ENCODE measurements at regions not wholly inside any gene's neighbourhood (a gene's known extent, or its start where the extent isn't known, plus 50 kb on each side); places are given as distances from the start of the nearest gene placed in this dataset.
A peak's percentile ranks its signal among the peaks of the same experiment; 100 is the strongest.

DNA sequence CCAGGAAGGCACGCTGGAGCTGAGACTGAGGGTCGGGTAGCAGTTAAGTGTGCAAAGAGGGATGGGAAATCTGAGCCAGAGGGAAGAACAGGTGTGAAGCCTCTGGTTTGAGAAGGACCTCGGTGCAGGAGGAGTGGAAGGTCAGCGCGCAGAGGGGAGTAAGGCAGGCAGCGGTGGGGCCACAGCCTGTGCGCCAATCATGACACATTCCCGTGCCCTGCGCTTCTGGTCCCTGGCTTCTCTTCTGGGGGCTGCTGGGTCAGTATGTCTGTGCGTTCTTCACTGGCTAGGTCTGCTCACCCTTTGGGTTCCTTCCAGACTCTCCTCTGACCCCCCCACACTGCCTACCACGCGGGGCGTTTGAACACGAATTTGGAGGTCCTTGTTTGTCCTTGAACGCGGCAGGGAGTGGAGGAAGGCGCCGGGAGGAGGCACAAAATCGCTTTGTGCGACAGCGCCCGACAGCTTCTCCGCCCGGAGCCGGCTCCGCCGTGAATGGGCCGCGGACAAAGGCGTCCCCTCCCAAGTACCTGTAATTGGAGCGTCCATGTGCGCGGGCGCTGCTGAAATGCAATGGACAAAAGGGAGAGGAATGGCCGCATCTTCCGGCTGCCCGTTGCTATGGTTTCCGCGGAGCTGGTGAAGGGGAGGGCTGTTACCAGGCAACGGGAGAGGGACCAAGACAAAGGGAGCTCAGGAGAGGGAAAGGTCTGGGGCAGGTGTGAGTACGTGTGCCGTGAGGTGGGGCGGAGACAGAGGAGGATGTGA is 207.2 kb upstream of the SRRM4 start:
- DNase-seq = peak; percentile 91

DNA sequence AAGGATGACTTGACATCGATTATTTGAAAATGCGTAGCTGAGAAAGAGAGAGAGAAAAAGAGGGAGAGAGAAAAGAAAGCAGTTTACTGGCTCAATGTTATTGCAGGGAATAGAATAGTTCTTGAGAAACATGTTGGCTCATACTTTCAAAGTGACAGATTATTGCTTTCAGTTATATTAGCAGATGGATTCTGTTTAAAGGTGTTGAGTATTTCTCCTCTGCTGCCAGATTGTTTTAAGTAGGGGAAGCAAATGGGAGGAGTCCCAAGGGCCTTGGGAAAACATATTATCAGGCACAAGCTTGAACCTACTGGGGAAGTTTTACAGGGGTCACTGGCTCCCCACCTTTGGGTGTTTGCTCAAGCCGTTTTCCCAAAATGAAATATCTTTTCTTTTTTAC is 203.8 kb upstream of the SRRM4 start:
- DNase-seq = no peak

DNA sequence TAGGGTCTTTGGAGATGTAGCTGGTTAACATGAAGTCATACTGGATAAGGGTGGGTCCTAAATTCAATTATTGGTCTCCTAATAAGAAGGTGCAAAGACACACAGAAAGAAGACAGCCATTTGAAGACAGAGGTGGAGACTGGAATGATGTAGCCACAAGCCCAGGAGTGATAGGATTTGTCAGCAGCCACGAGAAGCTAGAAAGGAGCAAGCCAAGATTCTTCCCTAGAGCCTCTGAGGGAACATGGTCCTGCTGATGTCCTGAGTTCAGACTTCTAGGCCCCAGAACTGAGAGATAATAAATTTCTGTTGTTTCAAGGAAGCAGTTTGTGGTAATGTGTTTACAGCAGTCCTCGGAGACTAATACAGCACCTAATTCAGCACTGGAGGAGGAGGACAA is 203.3 kb upstream of the SRRM4 start:
- DNase-seq = no peak

DNA sequence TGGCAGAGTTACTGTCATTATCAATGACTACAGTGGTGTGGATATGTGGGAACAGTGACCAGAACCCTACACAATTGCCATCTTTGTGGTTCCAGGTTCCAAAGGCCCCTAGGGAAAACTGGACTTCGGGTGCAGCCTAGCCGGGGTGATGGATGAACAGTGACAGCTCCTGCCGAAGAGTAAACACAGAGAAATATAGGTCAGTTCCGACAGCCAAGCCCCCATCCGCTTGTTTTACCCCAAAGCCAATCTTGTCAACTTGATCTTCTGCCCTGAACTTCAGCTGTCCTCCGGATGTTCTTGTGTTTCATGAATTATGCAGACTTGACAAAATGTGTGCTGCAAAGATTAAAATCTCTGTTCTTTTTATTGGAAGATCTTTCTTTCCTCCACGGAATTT is 200.4 kb upstream of the SRRM4 start:
- no peak for DNase-seq

DNA sequence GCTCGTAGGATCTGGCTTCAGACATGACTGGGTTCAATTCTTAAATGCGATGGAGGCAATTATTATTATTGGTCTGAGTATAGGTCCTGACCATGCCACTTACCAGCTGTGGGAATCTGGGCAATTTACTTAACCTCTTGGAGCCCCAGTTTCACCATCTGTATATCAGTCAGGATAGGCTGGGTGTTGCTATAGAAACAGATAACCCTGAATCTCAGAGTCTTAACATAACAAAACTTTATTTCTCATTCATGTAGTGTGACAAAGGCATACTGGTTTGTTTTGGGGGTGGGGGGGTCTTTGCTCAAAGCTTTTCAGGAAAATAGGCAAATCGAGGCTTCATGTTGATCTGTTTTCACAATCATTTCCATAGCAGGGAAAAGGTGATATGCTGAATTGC is 199.6 kb upstream of the SRRM4 start:
- no peak for DNase-seq

DNA sequence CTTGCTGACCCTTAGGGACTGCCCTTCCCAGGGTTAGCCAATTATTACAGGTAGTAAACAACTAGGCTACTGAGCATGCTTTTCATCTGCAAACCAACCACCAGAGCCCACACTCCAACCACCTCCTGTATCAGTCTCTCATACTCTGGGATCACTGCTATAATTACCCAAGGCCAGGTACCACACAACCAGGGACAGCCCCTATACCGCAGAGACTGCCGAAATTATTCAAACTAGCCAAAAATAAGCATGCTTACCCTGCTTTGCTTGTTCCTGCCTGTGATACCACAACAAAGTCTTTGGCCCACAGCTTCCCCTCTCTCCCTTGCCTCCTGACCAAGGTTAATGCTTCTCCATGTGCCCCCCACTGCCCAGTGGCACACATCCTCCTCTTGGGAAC is 197.6 kb upstream of the SRRM4 start:
- no peak for DNase-seq

DNA sequence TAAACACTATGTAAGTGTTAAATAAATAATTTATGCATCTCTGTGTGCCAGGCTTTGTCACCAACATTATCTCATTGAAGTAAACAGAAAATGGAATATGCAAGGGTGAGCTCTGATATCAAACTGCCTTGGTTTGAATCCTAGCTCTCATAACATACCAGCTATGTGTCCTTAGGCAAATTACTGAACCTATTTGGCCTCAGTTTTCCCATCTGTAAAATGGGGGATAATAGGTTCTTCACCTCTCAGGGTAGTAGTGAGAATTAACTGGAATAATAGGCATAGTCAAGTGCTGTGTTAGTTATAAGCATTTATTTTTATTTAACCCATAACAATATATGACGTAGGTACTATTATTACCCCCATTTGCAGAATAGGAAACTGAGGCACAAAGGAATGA is 190.8 kb upstream of the SRRM4 start:
- DNase-seq = no peak

DNA sequence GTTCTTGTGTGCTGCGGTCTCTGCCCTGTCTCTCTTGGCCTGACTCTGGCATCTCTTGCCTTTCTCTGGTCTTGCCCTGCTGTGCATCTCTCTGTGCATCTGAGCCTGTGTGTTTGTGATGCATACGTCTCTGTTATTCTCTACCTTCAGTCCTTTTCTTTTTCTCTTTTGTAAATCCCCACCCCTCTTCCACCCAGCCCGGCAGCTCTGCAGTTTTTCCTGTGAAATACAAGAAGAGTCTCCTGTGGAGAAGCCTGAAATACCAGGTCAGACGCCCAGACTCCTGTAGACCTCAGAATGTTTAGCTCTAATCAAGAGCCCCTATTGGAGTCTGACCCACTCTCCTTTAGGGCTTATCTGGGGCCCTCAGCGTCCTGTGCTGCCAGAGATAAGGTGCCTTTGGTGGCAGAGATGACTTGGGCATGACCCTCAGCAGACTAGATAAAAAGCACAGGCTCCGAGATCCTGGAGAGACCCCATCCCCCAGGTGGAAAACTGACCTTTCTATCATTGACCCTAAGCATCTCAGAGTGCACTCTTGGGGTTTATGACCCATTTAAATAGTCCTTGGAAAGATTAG is 167.5 kb upstream of the SRRM4 start:
- DNase-seq = no peak

DNA sequence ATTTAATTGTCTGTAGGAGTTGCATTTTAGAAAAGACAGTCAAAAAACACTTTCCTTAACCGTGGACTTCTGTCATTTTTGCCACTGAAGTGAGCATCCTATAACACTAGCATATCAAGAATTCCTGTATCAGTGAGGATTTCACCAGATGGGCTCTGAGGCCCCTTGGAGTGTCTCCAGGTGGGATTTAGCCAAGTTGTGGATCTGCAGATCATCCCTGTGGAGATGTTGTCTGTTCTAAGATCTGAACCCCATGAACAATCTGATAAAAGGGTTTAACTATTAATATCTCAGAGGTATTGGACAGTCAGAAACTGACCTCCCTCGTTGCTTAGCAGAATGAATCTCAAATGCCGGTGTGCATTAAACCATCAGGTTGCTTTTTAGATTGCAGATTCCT is 165.0 kb upstream of the SRRM4 start:
- no peak for DNase-seq

DNA sequence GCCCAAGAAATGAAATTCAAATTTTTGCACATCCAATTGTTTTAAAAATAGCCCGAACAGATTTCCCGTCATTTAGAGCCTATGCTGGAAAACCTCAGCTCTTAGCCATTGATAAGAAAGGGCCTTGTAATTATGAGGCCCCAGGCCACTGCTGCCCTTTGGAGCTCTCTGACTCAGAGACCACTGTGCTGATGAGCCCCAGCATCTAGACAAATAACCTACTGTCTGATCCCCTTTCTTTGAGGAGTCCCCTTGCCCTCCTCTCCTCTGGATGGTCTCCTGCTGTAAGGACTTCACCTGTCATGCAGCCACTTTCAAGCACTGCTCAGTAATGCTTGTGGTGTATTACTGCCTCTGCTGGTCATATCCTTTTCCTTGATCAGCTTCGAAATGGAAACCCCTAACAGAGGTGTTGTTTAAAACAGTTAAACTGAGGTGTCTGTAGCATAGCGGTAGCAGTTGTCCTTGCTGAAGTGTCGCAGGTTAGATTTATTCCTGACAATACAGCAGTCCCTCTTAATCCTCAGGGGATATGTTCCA is 159.9 kb upstream of the SRRM4 start:
- no peak for DNase-seq

DNA sequence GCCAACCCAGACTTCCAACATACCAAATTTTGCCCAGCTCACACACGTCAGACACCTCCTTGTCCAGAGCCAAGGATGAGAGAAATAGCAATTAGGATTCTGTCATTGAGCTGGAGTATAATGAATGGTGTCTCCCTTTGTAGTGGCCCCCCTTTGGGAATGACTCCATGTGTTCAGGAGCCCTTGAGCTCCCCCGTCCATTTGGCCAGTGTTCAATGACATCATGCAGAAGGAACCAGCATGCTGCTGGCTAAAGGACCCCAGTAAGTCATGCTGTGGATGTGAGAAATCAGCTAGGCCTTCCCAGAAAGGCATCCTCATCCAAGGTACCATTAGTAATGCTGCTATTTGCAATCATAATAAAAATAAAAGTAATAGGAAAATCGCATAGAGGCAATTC is 158.8 kb upstream of the SRRM4 start:
- no peak for DNase-seq

DNA sequence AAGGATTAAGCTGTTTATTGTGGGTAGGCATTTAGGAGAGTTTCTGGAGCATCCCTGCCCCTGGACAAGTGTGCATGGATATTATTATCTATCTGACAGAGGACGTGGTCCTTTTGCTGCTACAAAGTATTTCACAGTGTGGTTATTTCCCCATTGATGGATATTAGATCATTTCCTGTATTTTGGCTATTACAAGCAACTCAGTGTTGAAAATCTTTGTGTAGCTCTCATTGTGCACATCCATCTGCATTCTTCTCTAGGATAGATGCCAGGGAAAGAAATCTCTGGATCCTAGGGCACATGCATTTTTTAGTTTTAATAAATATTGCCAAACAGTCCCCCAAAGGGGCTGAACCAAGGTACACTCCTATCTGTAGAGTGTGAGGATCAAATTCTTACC is 154.3 kb upstream of the SRRM4 start:
- no peak for DNase-seq

DNA sequence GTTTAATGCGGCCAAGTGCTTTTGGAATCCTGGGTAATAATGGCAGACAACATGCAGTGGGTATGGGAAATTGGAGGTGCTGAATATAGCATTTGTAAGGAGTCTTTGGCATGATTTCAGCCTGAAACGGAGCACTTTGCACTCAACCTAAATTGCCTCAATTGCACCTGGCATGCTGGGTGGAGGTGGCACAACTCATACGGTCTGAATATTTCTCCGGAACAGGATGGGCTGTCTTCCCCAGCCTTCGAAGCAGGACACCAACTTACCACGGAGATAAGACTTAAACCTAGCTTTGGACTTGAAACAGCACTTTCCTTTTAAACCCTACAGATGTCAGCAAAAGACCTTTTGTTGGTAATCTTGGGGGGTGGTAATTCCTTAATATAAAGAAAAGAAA is 153.7 kb upstream of the SRRM4 start:
- no peak for DNase-seq

DNA sequence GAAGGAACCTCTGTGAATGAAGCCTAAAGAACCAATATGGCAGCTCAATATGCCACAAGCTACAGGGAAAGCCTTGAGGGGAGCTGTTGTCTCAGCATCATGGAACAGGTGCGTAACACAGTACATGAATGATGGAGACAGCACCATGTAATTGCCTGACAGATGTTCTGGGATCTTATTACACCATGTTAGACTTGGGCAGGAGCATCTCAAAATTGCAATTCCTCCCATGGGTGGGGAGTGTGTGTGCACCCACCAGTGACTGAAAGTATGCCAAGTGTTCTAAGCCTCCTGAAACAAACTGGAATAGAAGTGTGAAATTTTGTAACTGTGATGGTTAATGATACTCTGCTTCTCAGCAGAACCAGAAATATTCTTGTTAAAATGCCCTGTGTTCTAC is 151.0 kb upstream of the SRRM4 start:
- DNase-seq = no peak

DNA sequence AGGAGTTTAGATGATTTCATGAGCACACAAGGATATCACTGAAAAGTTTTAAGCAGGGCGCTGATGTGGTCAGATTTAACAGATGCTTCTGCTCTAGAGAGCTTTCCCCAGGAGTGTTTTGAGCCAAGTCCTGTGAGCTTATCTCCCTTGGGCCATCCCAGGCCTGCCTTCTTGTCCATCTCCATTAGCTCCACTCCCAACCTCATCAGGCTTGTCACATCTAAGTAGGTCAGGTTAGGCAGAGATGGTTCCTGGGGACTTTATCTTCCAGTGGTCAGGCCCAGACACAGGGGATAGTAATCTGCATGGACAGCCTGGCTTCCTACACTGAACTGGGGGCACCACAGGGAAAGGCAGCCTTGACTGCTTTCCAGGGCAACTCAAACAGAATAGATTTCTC is 145.4 kb upstream of the SRRM4 start:
- DNase-seq = no peak

DNA sequence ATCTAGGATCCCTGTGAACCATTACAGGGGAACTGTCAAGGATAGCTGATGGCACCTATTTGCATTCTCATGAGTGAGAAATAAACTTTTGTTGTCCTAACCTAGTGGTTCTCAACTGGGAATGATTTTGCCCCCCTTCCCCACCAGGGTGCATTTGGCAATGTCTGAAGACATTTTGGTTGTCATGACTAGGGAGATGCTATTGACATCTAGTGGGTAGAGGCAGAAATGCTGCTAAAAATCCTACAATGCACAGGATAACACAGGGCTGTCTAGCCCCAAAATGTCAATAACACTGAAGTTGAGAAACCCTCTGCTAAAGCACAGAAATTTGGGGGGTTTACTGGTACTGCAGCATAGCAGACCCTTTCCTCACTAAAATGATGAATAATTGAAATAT is 140.9 kb upstream of the SRRM4 start:
- DNase-seq = no peak

DNA sequence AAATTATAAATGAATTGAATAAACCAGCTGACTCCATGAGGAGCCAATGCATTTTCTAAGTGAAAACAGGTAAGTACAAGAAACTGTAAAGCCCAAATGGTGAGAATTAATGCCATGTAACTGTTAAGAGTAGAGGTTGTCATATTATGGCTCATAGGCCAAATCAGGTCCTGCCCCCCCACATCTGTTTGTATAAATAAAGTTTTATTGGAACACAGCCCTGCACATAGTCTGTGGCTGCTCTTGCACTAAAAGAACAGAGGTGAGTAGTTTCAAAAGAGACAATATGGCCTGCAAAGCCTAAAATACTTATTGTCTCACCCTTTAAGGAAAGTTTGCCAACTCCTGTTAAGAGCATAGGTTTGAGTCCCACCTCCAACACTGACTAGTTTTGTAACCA is 140.5 kb upstream of the SRRM4 start:
- no peak for DNase-seq

DNA sequence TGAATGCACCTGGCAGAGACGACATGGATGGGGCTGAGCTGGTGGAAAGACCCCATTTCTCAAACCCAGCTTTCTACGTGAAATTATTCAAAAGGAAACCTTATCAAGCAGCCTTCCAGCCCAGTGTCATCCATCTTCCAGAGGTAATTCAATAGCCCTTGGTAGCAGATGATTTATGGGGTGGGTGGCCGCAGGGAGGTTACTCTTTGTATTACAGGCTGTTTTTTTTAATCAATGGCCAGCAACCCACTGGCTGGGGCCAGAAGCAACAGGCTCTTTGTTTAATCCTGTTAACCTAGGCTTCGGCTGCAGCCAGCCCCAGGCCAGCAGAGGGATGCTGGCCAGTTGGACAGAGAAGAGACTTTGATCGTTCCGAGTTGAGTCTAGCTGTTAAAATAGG is 139.8 kb upstream of the SRRM4 start:
- DNase-seq = no peak

DNA sequence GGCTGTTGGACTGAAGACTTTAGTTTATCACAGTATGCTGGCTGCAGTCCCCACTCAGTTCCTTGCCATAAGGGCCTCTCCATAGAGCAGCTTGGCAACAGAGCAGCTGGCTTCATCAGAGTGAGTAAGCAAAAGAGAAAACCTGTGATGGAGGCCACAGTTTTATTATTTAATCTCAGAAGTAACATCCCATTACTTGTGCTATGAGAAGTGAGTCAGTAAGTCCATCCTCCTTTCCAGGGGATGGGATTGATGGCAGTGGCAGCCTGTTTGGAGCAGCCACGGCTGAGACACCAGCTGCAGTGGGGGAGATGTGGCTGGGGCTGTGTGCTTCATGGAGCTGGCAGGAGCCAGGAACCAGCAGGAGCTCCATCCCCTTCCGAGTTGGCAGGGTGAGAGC is 138.5 kb upstream of the SRRM4 start:
- no peak for DNase-seq

DNA sequence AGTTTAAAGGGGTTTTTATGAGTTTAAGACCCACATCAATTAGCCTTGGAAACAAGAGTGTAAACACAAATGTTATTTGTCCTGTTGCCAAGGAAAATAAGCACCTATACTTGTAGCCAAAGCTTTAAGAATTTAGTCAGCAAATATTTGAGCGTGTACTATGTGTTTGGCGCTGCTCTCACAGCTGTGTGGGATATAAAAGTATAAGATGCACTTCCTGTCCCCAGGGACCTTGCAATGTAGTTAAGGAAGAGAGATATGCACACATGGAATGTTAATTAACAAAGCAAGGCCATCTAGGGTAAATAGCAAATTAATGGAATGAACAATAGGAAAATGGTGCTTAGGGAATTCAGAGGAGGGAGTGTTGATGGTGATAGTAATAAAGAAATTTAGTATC is 134.9 kb upstream of the SRRM4 start:
- DNase-seq = no peak

DNA sequence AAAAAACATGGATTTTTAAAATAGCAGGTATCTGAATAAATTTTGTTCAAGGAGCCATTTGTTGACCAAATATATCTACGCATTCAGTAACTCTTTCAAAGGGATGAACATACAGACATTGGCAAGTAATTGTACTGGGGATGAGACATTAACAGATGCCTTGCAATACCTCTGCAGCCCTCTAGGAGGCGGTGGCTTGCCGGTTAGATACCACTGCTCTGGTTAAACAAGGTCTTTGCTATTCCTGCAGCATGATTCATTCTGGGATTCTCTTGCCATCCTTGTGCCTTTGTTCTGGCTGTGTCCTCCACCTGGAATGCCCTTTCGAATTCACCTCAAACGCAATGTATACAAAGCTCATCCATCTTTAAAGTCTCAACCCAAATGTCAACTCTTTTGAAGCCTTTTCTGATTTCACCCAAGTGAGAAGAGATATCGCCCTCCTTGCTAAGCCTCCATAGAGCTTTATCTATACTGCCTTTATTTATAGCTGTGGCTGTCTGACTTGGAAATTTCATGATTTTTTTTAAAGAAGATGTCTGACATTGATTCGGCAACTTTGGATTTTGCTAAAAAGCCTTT is 131.0 kb upstream of the SRRM4 start:
- DNase-seq = no peak

DNA sequence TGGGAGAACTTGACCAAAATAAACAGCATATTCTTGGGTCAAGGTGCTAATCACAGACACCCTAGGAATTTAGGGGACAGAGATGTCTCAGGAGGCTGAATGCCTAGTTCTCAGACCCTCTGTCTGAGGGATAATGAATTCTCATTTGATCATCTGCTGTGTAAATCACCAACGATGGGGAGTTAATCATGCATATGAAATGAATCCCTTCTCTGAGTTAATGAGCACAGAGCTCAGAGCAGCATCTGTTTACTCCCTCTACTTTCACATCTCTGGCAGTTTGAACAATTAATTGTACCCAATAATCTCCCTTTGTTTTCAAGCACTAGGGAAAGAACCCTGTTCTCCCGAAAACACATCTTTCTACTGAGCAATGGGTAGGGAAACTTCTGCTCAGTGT is 129.4 kb upstream of the SRRM4 start:
- DNase-seq = no peak

DNA sequence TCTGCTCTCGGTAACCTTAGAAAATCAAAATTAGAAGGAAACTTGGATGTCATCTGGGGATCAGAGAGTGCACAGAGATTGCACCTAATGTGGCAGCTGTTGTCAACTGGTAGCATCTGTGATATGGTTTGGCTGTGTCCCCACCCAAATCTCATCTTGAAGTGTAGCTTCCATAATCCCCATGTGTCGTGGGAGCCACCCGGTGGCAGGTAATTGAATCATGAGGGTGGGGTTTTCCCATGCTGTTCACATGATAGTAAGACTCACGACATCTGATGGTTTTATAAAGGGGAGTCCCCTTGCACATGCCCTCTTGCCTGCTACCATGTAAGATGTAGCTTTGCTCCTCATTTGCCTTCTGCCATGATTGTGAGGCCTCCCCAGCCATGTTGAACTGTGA is 127.7 kb upstream of the SRRM4 start:
- no peak for DNase-seq

DNA sequence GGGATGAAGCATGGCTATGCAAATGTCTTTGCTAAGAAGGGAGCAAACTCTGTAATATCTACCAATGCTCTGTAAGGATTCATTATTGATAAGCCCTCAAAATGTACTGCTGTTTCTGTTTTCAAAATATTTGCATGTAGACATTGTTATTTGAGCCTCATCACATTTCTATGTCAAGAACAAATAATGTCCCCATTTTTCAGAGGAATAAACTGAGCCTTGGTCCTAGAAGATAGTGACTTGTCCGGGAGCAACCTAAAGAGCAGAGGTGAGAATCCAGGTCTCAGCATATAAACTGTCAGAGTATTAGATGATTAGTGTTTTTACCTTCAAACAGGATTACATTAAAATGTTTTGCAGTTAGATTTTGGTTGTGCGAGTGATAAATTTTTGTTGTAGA is 125.5 kb upstream of the SRRM4 start:
- DNase-seq = no peak

DNA sequence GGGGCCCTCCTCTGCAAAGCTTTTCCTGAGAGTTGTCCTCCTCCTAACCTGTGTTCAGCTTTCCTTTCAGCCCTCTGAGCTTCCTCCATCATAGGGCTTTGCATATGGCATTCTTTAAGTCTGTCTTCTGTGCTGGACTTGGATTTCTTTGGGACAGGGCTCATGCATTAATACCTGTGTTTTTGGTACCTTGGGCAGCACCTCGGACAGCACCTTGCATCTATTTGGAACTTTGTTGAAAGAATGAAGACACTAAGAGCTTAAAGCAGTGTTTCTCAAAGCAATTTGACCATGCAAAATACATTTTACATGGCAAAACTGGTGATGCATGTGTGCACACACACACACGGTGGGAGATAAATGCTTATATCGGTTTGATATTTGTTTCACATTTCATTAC is 115.0 kb upstream of the SRRM4 start:
- DNase-seq = no peak
